OCI-LY3 (cell line): ENCODE measurements at regions not wholly inside any gene's neighbourhood (a gene's known extent, or its start where the extent isn't known, plus 50 kb on each side); places are given as distances from the start of the nearest gene placed in this dataset.

Experiments
- H2AFZ ChIP-seq: fragments of 200-600, 300-600 bp; shearing (Covaris generic); 2 replicates; pipeline ENCODE4 v1.6.0; 2014; ENCODE audit warnings: antibody characterized with exemption, low read depth, low read length
- H3K27ac ChIP-seq: fragments of 200-600, 300-600 bp; sonication (generic); 2 replicates; pipeline ENCODE4 v1.5.1; 2014; ENCODE audit warnings: mild to moderate bottlenecking, low read length, moderate library complexity, mixed read lengths
- H3K27me3 ChIP-seq: fragments of 200-600, 300-600 bp; sonication (generic); 2 replicates; pipeline ENCODE4 v1.6.1; 2014; ENCODE audit warnings: low read depth, low read length, mixed read lengths
- H3K36me3 ChIP-seq: fragments of 200-600, 300-600 bp; sonication (generic); replicated peaks from 2 replicates; pipeline ENCODE3; 2014; ENCODE audit warnings: low read depth, low read length, mixed read lengths
- H3K4me1 ChIP-seq: fragments of 300-600, 200-600 bp; sonication (generic); 2 replicates; pipeline ENCODE4 v1.6.1; 2014; ENCODE audit warnings: low read length, mixed read lengths
- H3K4me2 ChIP-seq: fragments of 200-600, 300-600 bp; sonication (generic); 2 replicates; pipeline ENCODE4 v1.6.1; 2014; ENCODE audit warnings: low read length, mixed read lengths
- H3K4me3 ChIP-seq: fragments of 300-600, 200-600 bp; sonication (generic); 2 replicates; pipeline ENCODE4 v1.5.1; 2014; ENCODE audit warnings: antibody characterized with exemption, mild to moderate bottlenecking, low read length, moderate library complexity
- H3K79me2 ChIP-seq: fragments of 300-600, 200-600 bp; shearing (Covaris generic); 2 replicates; pipeline ENCODE4 v1.6.1; 2014; ENCODE audit warnings: mild to moderate bottlenecking, low read length, mixed read lengths
- H3K9ac ChIP-seq: fragments of 300-600, 200-600 bp; shearing (Covaris generic); 2 replicates; pipeline ENCODE4 v1.6.0; 2014; ENCODE audit warnings: mild to moderate bottlenecking, low read length, moderate library complexity
- H3K9me3 ChIP-seq: fragments of 200-600, 300-600 bp; shearing (Covaris generic); 2 replicates; pipeline ENCODE4 v1.6.1; 2014; ENCODE audit warnings: low read length, mixed read lengths; ENCODE audit not compliant: insufficient read depth
- H4K20me1 ChIP-seq: fragments of 200-600, 300-600 bp; sonication (generic); 2 replicates; pipeline ENCODE4 v1.6.1; 2016; ENCODE audit warnings: low read length, mixed read lengths; ENCODE audit not compliant: insufficient read depth
- CTCF ChIP-seq: fragments of 200-600, 300-600 bp; sonication (generic); IDR thresholded peaks from 2 replicates; pipeline ENCODE4 v1.5.1; 2014; ENCODE audit warnings: antibody characterized with exemption, low read length, low read depth
- EZH2phosphoT487 ChIP-seq: fragments of 200-600 bp; shearing (Covaris generic); IDR thresholded peaks from 2 replicates; pipeline ENCODE4 v1.6.1; 2018; ENCODE audit warnings: antibody characterized with exemption, mixed run types, low read depth

GRCh38 chr7:114856625-114857024 is 65.3 kb upstream of the MDFIC start:
- Histone ChIP-seq H2AFZ (no peak overlapping the region), H3K4me2 (no peak overlapping the region), H3K4me1 (peaks cover 27% of the 10 kb centered on the region), H3K27ac (no peak overlapping the region), H3K36me3 (no peaks in the 10 kb centered on the region), H3K9me3 (no peaks in the 10 kb centered on the region), H3K9ac (no peak overlapping the region), H3K4me3 (no peak overlapping the region), H3K27me3 (no peaks in the 10 kb centered on the region), H4K20me1 (no peaks in the 10 kb centered on the region), H3K79me2 (no peaks in the 10 kb centered on the region)
- no peak for TF ChIP-seq CTCF
- no peak for TF ChIP-seq EZH2phosphoT487

- H3K4me3 ChIP-seq: no peak overlapping the region
- H3K9ac ChIP-seq: no peak overlapping the region
- no peak overlapping the region for H3K27ac ChIP-seq
- H3K4me1 ChIP-seq: peaks cover 17% of the 10 kb centered on the region
- no peaks in the 10 kb centered on the region for H3K36me3 ChIP-seq
- no peaks in the 10 kb centered on the region for H3K9me3 ChIP-seq
- no peaks in the 10 kb centered on the region for H4K20me1 ChIP-seq
- H3K27me3 ChIP-seq: no peaks in the 10 kb centered on the region
- no peaks in the 10 kb centered on the region for H3K79me2 ChIP-seq
- H2AFZ ChIP-seq: no peak overlapping the region
- H3K4me2 ChIP-seq: no peak overlapping the region
- TF ChIP-seq CTCF: no peak
- TF ChIP-seq EZH2phosphoT487: no peak
These were observed 64.3 kb upstream of the MDFIC start for GRCh38 chr7:114857605-114858004.

- no peaks in the 10 kb centered on the region for H3K9me3 ChIP-seq
- no peaks in the 10 kb centered on the region for H3K79me2 ChIP-seq
- TF ChIP-seq CTCF (no peak), EZH2phosphoT487 (no peak)
- no peak overlapping the region for H3K27ac ChIP-seq
- no peak overlapping the region for H3K4me3 ChIP-seq
- no peak overlapping the region for H3K9ac ChIP-seq
- H3K36me3 ChIP-seq: no peaks in the 10 kb centered on the region
- H3K4me1 ChIP-seq: peaks cover 7% of the 10 kb centered on the region
- no peaks in the 10 kb centered on the region for H3K27me3 ChIP-seq
- H3K4me2 ChIP-seq: no peak overlapping the region
- no peaks in the 10 kb centered on the region for H4K20me1 ChIP-seq
- no peak overlapping the region for H2AFZ ChIP-seq
These were observed 62.4 kb upstream of the MDFIC start for GRCh38 chr7:114859477-114859876.

- H3K4me2 ChIP-seq: no peak overlapping the region
- no peaks in the 10 kb centered on the region for H4K20me1 ChIP-seq
- no peak for TF ChIP-seq EZH2phosphoT487
- TF ChIP-seq CTCF: no peak
- H3K27me3 ChIP-seq: no peaks in the 10 kb centered on the region
- no peak overlapping the region for H3K4me3 ChIP-seq
- H3K36me3 ChIP-seq: no peaks in the 10 kb centered on the region
- no peaks in the 10 kb centered on the region for H3K79me2 ChIP-seq
- H2AFZ ChIP-seq: no peak overlapping the region
- no peak overlapping the region for H3K9ac ChIP-seq
- H3K27ac ChIP-seq: no peak overlapping the region
- no peaks in the 10 kb centered on the region for H3K9me3 ChIP-seq
- peaks cover 14% of the 10 kb centered on the region for H3K4me1 ChIP-seq
These were observed 61.7 kb upstream of the MDFIC start for GRCh38 chr7:114860206-114860605.
